GM19463 (cell line): ENCODE measurements at regions not wholly inside any gene's neighbourhood (a gene's known extent, or its start where the extent isn't known, plus 50 kb on each side); places are given as distances from the start of the nearest gene placed in this dataset.
"Not testable (repeated sequence)": the region's sequence is repeated elsewhere in the genome, so short reads cannot be mapped to it uniquely, and the experiment has no call there.

Source experiments
- ATAC-seq: cut with Tn5 transposase; IDR thresholded peaks from one replicate; pipeline ENCODE4 v1.9.1; 2021; ENCODE audit warnings: mild to moderate bottlenecking, moderate library complexity; ENCODE audit not compliant: unreplicated experiment

DNA sequence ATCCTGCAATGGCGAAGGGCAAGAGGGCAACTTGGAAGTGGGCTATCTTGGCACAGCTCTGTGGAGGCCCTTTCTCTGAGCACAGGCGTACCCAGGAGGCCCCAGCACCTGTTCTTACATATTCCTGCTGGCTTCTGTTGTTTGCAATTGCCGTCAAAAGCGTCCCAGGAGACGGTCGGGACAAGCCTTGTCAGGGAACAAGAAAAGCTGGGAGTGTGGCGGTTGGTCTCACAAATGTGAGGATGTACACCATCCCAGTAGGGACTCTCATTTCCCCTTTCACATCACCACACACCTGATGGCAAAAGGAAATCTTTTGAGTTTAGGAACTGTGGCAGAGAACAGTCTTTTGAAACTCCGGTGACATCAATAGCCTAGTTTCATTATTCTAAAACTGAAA is 94.7 kb upstream of the EFEMP1 start:
- ATAC-seq, result no peak

DNA sequence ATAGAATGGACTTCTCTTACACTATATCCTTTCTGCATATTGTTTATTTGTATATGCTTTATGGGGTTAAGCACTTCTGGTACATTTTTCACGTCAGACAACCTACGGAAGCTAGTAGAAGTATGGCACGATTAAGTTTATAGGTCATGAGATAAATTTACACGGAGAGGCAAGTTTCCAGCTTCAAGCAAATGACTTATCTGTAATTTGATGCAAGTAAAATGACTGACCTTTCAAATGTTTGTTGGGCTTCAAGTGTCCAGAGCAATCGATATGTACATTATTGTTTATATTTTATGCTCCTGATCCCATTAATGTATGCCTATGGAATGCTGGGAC is 97.5 kb upstream of the EFEMP1 start:
- ATAC-seq, result no peak

DNA sequence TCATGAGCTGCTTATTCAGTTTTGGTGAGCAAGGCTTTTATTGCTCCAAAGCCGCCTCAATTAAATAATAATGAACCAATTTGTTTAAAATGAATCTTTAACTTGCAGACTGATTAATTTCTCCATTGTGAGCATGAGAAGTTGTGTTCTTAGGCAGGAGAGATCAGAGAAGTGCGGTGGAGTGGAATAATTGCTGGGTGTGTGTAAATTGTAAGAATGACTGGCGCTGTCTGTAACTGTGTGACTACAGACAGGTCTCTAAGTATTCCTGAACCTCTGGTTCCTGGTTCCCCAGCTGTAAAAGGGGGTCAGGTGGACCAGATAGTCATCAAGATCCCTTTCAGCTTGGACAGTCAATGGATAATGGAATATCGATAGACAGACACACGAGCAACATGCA is 98.0 kb upstream of the EFEMP1 start:
- no peak for ATAC-seq

DNA sequence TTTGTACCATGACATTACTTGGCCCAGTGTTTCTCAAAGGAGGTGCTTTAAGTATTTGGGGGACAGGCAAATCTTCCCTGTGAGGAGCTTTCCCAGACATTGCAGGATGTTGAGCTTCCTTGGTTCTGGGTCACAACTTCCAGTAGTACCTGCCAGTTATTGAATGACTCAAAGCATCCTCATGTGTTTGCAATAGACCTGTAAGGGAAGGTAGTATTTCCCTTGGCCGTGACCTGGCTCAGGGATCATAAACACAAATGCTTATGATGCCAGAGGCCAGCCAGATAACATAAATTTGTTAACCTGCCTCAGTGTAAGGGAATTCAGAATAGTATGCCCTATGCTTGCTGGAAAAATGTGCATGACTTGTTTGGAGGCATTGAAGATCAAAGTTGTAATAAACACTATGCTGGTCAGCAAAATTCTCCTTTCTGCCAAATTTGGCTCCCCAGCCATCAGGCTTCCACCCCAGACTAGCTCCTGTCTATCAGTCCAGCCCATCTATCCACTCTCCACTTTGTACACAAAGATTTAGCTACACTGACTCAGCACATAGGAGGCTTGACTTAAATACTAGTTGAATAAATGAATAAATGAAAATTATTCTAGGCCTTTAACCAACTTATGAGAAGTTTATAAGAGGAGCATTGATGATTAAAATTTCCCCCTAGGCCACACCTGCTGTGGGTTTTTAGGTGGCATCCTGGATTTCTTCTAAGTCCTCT is 102.0 kb upstream of the EFEMP1 start:
- ATAC-seq, result no peak

DNA sequence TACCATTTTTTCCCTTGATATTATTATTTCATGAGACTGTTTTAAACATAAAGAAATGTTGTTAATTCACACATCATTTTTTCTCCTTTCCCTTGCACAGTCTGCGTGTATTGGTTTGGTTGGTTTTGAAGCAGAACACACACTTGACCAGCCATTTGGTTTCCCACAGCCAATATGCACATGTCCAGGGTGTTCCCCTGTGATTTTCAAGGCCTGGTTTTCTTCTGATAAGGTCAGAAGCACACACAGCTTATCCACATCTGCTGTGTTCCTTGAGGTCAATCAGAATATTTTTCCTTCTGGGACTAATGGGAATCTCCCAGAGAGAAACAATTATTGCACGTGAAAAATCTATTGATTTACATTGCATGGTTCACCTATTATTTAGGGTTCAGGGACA is 103.2 kb upstream of the EFEMP1 start:
- ATAC-seq, result no peak

DNA sequence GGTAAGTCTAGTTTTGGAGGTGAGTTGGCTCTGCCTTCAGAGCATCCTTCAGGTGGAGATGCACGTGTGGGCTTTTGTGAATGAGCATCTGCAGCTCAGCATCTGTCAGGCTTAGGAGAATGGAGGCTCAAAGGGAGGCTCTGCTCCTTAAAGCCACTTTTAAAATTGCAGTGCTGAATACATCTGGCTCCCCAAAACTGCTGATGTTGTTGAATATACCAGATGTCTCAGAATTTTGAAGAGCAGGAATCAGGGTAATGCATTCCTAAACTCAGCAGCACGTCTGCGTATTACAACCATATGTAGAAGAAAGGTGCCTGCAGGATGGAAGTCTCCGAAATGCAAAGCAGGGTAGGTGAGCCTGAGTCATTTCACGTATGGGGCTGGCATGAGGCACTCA is 106.5 kb upstream of the EFEMP1 start:
- ATAC-seq, result no peak

DNA sequence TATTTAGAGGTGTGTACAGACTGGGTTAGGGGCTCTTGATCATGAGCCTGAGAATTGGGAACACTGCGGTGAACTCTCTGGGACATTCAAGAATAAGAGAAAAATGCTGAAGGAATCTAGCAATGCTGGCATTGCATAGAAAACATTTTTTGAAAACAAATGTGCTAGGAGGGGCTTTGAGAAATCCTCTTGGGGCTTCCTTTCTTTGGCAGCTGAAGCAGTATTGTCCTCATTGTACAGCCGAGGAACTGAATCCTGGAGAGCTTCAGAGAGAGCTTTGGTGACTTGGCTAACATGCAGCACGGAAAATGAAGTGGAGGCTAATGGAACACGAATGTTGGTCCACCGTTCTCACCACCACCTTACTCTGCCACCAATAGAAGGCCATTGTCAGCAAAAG is 107.3 kb upstream of the EFEMP1 start:
- no peak for ATAC-seq

DNA sequence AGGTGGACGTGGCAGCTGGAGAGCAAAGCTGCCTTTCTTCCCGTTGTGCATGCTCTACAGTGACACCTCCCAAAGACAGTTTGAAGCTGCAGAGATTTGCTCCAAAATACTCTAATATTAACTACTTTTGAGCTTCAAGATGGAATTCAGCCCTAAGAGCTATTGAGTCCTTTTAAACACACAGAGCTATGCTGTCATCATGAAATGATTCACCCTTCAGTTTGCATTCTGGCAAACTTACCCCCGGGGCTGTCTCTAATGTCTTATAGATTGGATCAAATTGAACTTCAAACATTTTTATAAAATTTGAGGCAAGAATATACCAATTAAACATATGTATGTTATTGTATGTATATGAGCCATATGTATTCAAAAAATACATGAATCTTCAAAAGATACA is 110.7 kb upstream of the EFEMP1 start:
- ATAC-seq, result no peak

DNA sequence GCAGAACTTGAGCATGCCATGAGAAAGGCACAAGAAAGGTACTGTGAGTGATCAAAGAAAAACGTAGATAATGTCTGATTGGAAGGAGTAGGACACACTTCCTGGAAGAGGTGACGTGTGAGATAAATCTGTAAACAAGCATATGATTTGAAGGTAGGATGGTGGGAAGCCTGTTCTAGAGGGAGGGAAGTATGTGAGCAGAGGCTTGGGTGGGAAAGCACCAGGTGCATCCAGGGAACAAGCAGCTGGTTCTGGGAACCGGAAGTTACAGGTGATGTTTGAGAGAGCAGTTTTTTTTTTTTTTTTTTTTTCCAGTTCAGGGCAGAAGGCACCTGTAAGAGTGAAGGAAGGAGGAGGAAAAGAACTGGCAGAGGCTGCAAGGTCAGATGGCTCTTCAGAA is 116.6 kb upstream of the EFEMP1 start:
- ATAC-seq, result no peak

DNA sequence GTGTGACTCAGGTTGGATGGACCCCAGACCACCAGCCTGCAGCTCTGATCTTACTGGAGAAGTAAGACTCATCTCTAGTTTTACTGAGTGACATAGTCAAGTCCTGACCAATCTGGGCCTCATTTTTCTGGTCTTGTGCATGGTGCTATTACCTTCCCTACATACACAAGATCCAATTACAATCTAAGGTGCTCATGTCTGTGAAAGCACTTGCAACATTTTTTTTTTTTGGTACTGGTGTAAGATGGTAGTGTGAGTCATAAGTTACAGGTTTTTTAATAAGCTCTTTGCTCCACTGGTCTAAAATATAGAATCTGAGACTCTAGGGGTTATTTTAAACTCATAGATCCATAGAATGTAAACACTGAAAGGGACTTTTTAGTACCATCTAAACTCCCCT is 117.3 kb upstream of the EFEMP1 start:
- ATAC-seq, result no peak

DNA sequence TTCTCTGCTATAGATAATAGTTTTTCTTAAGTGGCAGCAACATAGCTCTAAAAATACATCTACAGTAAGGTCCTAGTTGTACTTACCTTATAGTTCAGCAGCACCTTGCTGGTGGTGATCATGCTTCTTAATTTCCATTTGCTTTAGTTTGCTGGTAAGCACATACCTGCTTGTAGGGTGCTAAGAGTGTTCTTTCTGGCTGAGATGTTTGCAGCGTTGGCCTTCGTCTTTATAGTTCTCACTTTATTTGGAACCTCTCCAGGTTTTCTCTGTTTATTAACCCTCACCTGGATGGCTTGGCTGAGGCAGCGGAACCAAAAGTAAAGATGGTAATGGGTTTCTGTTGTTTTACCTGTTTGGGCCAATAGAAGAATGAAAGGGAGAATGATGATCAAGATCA is 123.6 kb upstream of the EFEMP1 start:
- ATAC-seq, result no peak

DNA sequence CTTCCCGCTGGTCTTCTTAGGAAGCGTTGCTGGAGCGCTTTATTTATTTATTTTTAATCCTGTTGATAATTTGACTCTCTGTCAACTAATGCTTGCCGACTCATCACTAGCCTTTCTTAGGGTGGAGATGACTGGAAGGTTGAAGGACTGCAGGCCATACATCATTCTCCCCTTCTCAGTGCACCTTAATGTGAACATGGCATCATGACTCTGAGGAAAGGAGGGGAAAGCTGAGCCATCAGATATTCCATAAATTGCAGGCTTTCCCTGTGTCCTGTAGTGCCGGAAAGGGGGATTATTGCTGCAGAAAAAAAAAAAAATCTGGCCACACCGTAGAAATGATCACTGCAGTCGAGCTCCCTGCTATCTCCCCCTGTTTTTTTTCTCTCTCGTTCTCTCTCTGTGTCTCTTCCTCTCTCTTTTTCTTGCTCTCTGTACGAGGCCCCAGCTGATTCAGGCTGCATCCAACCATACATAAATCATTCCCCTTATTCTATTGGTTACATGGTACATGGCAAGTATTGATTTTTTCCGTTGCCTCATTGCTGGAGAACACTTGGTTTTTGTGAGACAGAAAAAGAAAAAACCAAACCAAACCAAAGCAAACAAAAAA is 125.8 kb upstream of the EFEMP1 start:
- no peak for ATAC-seq

DNA sequence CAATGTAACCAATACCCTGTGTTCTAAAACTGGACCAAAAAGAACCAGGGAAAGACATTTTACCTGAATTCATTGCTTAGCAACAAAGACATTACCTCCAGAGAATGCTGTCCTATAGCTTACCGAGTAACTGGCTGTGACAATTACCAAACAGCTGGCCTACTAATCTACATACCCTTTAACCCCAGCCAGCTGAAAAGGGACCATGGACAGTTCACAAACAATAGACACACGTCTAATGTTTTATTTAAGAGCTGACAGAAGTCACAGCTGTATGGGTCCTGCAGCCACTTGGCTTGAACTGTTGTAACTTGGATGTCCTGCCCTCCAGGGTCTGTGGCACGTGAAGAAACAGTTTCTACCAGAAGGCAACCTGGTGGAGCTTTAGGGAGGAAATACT is 130.1 kb upstream of the EFEMP1 start:
- ATAC-seq, result no peak

DNA sequence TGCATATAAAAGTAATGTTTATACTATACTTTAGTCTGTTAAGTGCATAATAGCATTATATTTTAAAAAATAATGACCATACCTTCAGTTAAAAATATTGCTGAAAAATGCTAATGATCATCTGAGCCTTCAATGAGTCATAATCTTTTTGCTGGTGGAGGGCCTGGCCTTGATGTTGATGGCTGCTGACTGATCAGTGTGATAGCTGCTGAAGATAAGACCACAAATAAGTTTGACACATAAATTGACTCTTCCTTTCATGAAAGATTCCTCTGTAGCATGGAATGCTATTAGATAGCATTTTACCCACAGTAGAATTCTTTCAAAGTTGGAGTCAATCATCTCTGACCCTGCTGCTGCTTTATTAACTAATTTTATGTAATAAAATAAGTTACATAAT is 128.4 kb upstream of the CCDC85A start:
- ATAC-seq, result no peak

DNA sequence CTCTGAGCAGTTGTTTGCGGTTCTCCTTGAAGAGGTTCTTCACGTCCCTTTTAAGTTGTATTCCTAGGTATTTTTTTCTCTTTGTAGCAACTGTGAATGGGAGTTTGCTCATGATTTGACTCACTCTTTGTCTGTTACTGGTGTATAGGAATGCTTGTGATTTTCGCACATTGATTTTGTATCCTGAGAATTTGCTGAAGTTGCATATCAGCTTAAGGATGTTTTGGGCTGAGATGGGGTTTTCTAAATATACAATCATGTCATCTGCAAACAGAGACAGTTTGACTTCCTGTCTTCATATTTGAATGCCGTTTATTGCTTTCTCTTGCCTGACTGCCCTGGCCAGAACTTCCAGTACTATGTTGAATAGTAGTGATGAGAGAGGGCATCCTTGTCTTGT is 122.5 kb upstream of the CCDC85A start:
- not testable (repeated sequence) for ATAC-seq

DNA sequence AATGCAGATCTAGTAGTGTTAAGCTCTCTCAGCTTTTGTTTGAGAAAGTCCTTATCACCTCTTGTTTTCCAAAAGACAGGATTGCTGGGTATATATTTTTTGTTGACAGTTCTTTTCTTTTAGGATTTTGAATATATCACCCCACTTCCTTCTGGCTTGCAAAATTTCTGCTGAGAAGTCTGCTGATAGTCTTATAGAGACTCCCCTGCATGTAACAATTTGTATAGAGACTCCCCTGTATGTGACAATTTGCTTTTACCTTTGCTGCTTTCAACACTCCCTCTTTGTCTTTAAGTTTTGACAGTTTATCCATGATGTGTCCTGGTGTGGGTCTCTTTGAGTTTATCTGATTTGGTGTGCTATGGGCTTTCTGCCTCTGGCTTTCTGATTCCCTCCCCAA is 115.0 kb upstream of the CCDC85A start:
- ATAC-seq, result no peak

DNA sequence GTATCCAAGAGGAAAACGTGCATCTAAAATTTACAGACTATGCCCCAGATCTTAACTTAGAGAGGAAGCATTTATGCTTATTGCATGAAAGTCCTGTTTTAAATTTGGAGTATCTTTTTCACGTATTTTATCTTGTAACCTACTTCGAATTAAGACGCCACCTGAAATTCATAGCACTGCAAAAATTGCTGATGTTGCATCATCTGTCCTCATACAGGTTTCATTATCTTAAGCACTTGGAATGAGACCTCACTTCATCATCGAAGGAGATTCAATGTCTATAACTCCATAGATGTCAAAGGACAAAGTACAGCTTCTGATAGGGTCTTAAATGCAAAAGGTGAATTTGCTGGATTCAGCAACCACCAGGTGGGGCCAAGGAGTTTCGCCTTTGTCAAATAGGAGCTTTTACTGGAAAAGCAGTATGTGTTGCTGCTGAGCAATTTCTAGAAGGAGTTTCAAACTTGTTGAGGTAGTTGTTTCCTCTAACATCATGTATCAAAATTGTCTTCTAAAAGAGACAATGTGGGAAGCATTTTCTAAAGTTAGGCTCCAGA is 106.4 kb upstream of the CCDC85A start:
- no peak for ATAC-seq

DNA sequence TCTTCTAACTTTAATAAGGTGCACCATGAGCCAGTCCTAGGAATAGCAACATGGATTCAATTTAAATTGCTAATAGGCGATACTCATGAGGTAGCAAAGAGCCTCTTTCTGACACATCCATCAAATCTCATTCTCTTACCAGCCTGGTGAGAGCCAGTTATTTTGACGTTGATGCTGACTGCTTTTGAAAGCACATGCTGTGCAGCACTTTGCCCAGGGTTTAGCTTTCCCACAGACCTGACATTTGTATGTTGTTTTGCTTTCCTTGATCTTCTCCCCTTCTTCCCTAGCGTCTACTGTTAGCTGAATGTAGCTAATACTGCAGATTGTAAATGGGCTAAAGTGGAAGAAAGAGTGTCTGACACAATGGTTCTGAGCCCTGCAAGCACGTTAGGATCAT is 101.1 kb upstream of the CCDC85A start:
- ATAC-seq, result no peak

DNA sequence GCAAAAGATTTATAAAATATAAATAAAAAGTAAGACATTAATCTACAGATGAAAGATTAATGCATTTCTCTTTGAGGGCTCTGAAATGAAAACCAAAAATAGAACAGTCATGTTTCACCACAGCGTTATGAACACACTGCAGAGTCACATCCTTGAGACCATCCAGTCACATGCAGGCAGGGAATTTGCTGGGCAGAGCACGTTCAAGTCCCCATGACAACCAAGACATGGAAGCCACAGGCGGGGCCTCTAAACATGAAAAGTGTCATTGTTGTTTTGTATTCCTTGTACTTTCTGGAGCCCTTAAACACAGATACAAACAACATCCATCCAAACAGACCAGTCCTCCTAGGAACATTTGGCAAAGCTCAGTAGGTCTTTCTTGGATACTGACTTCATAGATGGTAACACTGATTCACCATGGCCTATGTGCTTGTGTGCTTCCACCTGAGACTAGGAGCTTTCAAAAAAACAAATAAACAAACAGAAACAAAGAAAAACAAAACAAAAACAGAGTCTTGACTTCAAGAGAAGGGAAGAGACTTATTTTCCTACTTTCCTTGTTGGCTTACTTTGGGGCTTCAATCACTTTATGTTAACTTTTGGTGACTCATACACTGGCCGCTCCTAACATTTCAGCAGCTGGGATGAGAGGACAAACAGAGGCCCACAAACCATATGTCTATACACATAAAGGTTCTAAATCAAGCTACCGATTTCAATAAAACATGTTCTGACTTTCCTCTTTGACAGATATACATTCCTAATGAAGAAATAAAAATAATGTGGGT is 99.5 kb upstream of the CCDC85A start:
- ATAC-seq, result no peak

DNA sequence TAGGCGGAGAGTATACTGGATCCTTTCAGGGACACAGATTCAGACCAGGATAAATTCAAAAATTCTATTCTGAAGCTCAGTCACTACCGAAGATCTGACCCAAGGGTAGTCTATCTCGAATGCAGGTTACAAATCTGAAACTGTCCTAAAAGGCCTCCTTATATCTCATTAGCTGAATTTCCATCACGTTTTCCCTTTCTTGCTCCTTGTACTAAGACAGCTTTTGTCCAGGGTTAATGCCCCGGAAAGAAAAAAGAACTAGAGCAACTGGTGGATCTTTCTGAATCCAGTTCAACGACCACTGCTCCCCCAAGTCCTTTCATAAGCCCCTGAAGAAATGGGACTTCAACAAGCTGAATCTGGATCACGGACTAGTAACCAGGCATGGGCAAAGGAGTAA is 97.5 kb upstream of the CCDC85A start:
- no peak for ATAC-seq

DNA sequence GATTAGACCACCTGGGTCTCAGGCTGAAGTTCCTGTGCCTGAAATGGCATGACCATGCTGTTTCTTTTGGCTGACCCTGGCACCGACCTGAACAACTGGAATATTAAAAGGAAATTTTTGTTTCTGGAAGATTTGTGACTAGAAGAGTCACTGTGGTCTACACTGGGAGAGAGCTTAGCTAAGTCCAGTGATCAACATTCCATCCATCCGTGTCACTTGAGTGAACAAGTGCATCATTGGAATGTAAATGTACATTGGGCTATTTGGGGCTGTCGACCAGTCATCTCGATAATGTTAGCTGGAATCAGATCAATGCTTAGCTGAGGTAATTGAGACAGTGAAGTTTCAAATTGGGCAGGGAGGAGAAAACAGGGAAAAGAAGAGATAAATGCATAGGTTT is 95.4 kb upstream of the CCDC85A start:
- no peak for ATAC-seq

DNA sequence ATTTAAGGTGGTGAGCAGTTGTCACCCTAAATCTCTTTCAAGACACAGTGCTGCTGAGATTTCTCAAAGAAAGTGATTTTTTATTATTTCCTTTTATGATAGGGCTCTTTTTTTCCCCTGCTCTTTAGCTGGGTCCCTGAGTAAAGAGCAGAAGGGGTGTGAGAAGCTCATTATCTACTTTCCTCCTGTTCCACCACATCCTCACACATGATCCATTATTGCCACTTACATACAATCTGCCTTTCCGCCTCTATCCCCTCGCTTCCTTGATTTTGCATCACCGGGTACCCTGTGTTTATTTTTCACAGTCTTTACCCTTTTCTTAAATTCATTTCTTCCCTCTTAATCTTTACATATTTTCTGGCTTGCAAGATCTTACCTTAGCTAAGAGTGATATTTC is 93.9 kb upstream of the CCDC85A start:
- ATAC-seq, result no peak
